ENCODE measurements at regions not wholly inside any gene's neighbourhood (a gene's known extent, or its start where the extent isn't known, plus 50 kb on each side); places are given as distances from the start of the nearest gene placed in this dataset.

GRCh38 chr10:131034451-131034850 lies 277.1 kb downstream of the TCERG1L start:
- no peaks in the 10 kb centered on the region for H3K36me3 ChIP-seq
- TF ChIP-seq CTCF (IDR thresholded peaks at IDR 0.05) (no peak), POLR2A (IDR thresholded peaks at IDR 0.05) (no peak)
- H3K27ac ChIP-seq = no peak overlapping the region
- DNase-seq (no peak), ATAC-seq (no peak)
- WGBS, 4 donors = 80 to 88% (median 85%) methylated on average over 8 of the region's 8 CpGs
- no peaks in the 10 kb centered on the region for H3K4me1 ChIP-seq
- H3K9me3 ChIP-seq = no peaks in the 10 kb centered on the region
- intact Hi-C loops (cut with DNase I) = no loop called here
- H3K4me3 ChIP-seq = no peak overlapping the region
- peaks cover 0 to 22% (median 0%) of the 10 kb centered on the region in 9 donors for H3K27me3 ChIP-seq

- intact Hi-C loops (cut with DNase I) = no loop called here
- no peaks in the 10 kb centered on the region for H3K4me1 ChIP-seq
- TF ChIP-seq CTCF (IDR thresholded peaks at IDR 0.05) (no peak), POLR2A (IDR thresholded peaks at IDR 0.05) (no peak)
- H3K36me3 ChIP-seq = no peaks in the 10 kb centered on the region
- ATAC-seq (no peak), DNase-seq (no peak)
- H3K9me3 ChIP-seq = no peaks in the 10 kb centered on the region
- peaks cover 0 to 16% (median 0%) of the 10 kb centered on the region in 9 donors for H3K27me3 ChIP-seq
- H3K27ac ChIP-seq = no peak overlapping the region
- H3K4me3 ChIP-seq = no peak overlapping the region
- 48 to 59% (median 52%) methylated on average over 12 of the region's 12 CpGs for WGBS, 4 donors
Observed at GRCh38 chr10:131035779-131036178, 275.7 kb downstream of the TCERG1L start.

- Histone ChIP-seq H3K27ac (no peak overlapping the region), H3K4me3 (no peak overlapping the region), H3K27me3 (peaks cover 0 to 8% (median 0%) of the 10 kb centered on the region in 9 donors), H3K9me3 (no peaks in the 10 kb centered on the region), H3K36me3 (no peaks in the 10 kb centered on the region), H3K4me1 (no peaks in the 10 kb centered on the region)
- DNase-seq = no peak
- no peak for ATAC-seq
- WGBS, 4 donors = 82 to 91% (median 87%) methylated on average over 6 of the region's 6 CpGs
- intact Hi-C loops (cut with DNase I) = no loop called here
- TF ChIP-seq CTCF (IDR thresholded peaks at IDR 0.05) = no peak
- no peak for TF ChIP-seq POLR2A (IDR thresholded peaks at IDR 0.05)
Observed at GRCh38 chr10:131038056-131038455, 273.5 kb downstream of the TCERG1L start.

- H3K4me1 ChIP-seq = no peaks in the 10 kb centered on the region
- no peak for ATAC-seq
- H3K27ac ChIP-seq = no peak overlapping the region
- no peaks in the 10 kb centered on the region for H3K9me3 ChIP-seq
- 85 to 99% (median 90%) methylated on average over 7 to 10 of the region's 10 CpGs for WGBS, 4 donors
- H3K36me3 ChIP-seq = no peaks in the 10 kb centered on the region
- no peak overlapping the region for H3K4me3 ChIP-seq
- peaks cover 0 to 11% (median 0%) of the 10 kb centered on the region in 9 donors for H3K27me3 ChIP-seq
- DNase-seq = no peak
- TF ChIP-seq CTCF (IDR thresholded peaks at IDR 0.05) (no peak), POLR2A (IDR thresholded peaks at IDR 0.05) (no peak)
- intact Hi-C loops (cut with DNase I) = no loop called here
Observed at GRCh38 chr10:131041031-131041430, 270.5 kb downstream of the TCERG1L start.
